ENCODE measurements at regions not wholly inside any gene's neighbourhood (a gene's known extent, or its start where the extent isn't known, plus 50 kb on each side); places are given as distances from the start of the nearest gene placed in this dataset.
"Not testable (repeated sequence)": the region's sequence is repeated elsewhere in the genome, so short reads cannot be mapped to it uniquely, and the experiment has no call there.

GRCh38 chr3:81173514-81173913 lies 587.9 kb downstream of the GBE1 start:
- DNase-seq: no peak

GRCh38 chr3:81170298-81170697 lies 591.1 kb downstream of the GBE1 start:
- DNase-seq: no peak

- DNase-seq: no peak
Observed at GRCh38 chr3:81164806-81165205, 596.6 kb downstream of the GBE1 start.

GRCh38 chr3:81161851-81162250 lies 599.6 kb downstream of the GBE1 start:
- no peak for DNase-seq

- no peak for DNase-seq
Observed at GRCh38 chr3:81161100-81161499, 600.3 kb downstream of the GBE1 start.

- DNase-seq: no peak
Observed at GRCh38 chr3:81154611-81155143, 606.8 kb downstream of the GBE1 start.

GRCh38 chr3:81152156-81152555 lies 609.3 kb downstream of the GBE1 start:
- DNase-seq: no peak

GRCh38 chr3:81132995-81133394 lies 628.5 kb downstream of the GBE1 start:
- no peak for DNase-seq

- no peak for DNase-seq
Observed at GRCh38 chr3:81105789-81106488, 655.5 kb downstream of the GBE1 start.

- DNase-seq: no peak
Observed at GRCh38 chr3:81105206-81105605, 656.2 kb downstream of the GBE1 start.

- DNase-seq: no peak
Observed at GRCh38 chr3:81097889-81098288, 663.6 kb downstream of the GBE1 start.

- DNase-seq: no peak
Observed at GRCh38 chr3:81095956-81096355, 665.5 kb downstream of the GBE1 start.

- no peak for DNase-seq
Observed at GRCh38 chr3:81094986-81095385, 666.5 kb downstream of the GBE1 start.

GRCh38 chr3:81087607-81088006 lies 673.8 kb downstream of the GBE1 start:
- no peak for DNase-seq

GRCh38 chr3:81086348-81086747 lies 675.1 kb downstream of the GBE1 start:
- no peak for DNase-seq

GRCh38 chr3:81080608-81081007 lies 680.8 kb downstream of the GBE1 start:
- DNase-seq: no peak

GRCh38 chr3:81072591-81072990 lies 688.9 kb downstream of the GBE1 start:
- no peak for DNase-seq

- no peak for DNase-seq
Observed at GRCh38 chr3:81068546-81068945, 692.9 kb downstream of the GBE1 start.

GRCh38 chr3:81063896-81064295 lies 697.5 kb downstream of the GBE1 start:
- no peak for DNase-seq

- not testable (repeated sequence) for DNase-seq
Observed at GRCh38 chr3:81051133-81051532, 710.3 kb downstream of the GBE1 start.

GRCh38 chr3:81048058-81048665 lies 713.3 kb downstream of the GBE1 start:
- DNase-seq: no peak

GRCh38 chr3:81045976-81046375 lies 715.5 kb downstream of the GBE1 start:
- no peak for DNase-seq

GRCh38 chr3:81045246-81045645 lies 716.2 kb downstream of the GBE1 start:
- no peak for DNase-seq

GRCh38 chr3:81043660-81044199 lies 717.7 kb downstream of the GBE1 start:
- no peak for DNase-seq

Data from CD4-positive, alpha-beta T cell treated with Interleukin-6 for 4 hours (primary cell).